ENCODE measurements at regions not wholly inside any gene's neighbourhood (a gene's known extent, or its start where the extent isn't known, plus 50 kb on each side); places are given as distances from the start of the nearest gene placed in this dataset.

- TF ChIP-seq EZH2 (IDR thresholded peaks at IDR 0.05) (no peak), POLR2AphosphoS5 (IDR thresholded peaks at IDR 0.05; ENCODE audit: borderline replicate concordance, low read depth, low read length) (no peak; the same call in 1 of the 2 replicates), FOXP2 (optimal IDR thresholded peaks at IDR 0.05; ENCODE audit: control extremely low read depth, extremely low read length, insufficient read depth) (no peak)
Observed at GRCh38 chr3:190764231-190765134, 98.0 kb downstream of the GMNC start.
